HG03558 (cell line): ENCODE measurements at regions not wholly inside any gene's neighbourhood (a gene's known extent, or its start where the extent isn't known, plus 50 kb on each side); places are given as distances from the start of the nearest gene placed in this dataset.

Source experiments
- ATAC-seq: cut with Tn5 transposase; IDR thresholded peaks from one replicate; pipeline ENCODE4 v1.9.1; 2021; ENCODE audit warnings: moderate number of reproducible peaks; ENCODE audit not compliant: unreplicated experiment; ENCODE audit errors: extremely low read depth

DNA sequence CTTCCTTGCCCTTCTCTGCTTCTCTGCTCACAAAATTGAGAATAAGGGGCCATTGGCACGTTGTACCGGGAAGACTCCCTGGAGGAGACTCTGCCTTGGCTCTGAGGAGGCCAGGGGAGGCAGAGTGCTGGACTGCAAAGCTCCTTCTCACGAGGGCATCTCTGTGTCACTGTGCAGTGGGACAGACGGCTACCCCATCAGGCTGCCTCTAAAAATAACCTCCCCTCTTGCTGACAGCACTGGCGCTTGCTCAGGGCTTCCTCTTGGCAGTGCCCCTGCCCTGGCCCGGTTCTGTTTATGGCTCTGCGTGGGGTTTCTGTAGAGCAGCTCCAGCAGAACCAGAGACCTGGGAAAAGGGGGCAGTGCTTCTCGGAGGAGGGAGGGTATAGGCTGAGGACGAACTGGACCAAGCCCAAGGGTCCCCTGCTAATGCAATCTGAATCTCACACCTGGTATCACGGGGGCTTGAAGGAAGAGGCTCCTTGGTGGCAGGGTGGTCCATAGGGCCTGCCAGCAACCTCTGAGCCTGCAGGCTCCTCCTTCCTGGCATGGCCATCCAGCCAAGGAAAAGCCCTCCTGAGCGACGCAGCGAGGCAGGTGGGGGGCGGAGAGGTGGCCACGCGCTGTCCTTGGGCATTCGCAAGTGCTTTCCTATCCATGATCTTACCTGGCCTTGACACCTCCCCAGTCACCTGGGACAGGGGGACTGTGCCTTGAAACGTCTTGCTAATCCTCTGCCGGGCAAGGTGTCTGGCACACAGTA, 63.3 kb upstream of the TLE3 start:
- ATAC-seq: no peak

GRCh38 chr15:70160267-70160666, 62.5 kb upstream of the TLE3 start:
- no peak for ATAC-seq

- ATAC-seq: no peak
Observed at GRCh38 chr15:70159713-70160009, 61.9 kb upstream of the TLE3 start.

GRCh38 chr15:70159001-70159712, 61.4 kb upstream of the TLE3 start:
- ATAC-seq: no peak

- ATAC-seq: no peak
Observed at GRCh38 chr15:70158309-70159000, 60.7 kb upstream of the TLE3 start.

DNA sequence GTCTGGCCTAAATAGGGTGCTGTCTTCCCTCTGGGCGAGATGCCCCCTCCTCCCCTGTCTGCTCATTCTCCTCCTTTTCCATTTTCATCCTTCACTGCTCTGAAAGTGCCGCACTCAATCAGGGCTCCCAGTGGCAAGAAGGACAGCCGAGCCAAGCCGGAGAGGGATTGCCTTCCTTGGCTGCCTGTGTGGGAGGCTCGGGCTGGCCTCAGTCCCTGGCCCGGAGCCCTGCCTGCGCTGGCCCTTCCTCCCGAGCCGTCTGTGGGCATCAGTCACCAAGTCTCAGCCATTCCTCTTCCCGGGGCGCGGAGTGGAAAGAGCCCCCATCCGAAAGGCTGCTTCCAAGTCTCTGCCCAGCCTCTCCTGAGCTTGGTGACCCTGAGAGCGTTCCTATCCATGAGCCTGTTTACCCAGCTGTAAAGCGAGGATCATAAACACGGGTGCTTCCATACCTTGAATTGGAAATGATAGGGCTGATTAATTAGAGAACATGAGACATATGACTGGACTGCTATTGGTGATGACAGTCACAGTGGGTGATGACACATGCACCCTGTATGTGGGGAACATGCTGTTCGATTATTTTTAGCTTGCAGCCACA, 59.1 kb upstream of the TLE3 start:
- no peak for ATAC-seq

DNA sequence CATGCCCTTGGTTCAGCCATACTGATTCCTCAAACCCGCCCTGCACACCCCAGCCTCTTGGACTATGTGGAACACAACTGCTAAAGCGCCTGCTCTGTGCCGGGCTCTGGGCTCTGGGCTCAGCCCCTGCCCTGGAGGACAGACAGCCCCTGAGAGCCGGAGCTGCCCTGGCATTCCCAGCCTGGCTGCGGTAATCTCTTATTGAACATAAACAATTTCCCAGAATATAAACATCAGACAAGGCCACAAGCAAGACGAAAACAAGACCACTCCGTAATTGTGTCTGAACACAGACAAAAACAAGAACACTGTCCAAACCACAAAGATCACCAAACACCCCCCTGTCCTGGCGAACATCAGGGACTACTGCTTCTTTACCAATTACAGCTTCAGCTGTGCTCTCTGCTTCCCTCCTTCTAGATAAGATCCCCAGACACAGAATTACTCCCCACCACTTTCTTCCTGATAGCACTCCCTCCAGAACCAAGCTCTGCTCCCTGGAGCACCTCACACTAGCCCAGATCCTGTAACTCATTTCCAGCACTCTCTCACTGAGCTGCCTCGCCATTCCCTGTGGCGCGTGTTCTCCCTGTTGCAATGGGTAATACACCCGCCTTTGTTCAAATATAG, 57.1 kb upstream of the TLE3 start:
- no peak for ATAC-seq

DNA sequence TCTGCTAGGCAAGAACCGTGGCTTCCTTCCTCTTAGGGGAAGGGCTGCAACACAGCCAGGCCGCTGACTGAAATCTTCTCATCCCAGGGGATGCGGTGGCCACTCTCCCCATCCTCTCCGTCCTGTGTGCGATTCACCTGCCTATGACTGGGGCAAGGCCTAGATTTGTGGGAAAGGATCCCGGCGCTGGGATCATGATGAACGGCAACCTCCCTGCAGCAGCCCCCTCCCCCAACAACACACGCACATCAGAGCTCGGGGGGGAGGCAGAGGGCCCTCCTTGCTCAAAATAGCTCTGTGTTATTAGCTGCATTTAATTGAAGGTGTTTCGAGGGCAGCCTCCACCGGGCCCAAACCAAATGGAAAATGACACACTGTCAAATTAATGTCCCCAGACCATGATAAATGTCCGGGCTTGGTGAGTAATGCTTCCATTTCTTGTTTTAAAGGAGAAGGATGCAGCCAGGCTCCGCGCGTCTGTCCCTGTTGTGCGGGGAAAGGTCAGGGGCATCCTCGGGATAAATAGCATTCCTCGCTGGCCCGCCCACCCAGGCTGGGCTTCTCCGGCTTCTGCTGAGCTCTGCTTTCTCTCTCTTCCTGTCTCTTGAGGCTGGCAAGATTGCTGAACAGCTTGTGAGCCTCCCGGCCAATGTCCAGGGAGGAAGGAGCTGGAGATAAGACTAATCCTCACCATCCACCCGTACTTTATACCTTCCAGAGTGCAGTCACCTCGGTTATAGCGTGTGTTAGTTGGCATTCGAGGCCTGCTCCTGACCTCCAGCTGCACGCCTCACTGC, 56.4 kb upstream of the TLE3 start:
- ATAC-seq: no peak

GRCh38 chr15:70152070-70152480, 54.4 kb upstream of the TLE3 start:
- ATAC-seq: no peak

DNA sequence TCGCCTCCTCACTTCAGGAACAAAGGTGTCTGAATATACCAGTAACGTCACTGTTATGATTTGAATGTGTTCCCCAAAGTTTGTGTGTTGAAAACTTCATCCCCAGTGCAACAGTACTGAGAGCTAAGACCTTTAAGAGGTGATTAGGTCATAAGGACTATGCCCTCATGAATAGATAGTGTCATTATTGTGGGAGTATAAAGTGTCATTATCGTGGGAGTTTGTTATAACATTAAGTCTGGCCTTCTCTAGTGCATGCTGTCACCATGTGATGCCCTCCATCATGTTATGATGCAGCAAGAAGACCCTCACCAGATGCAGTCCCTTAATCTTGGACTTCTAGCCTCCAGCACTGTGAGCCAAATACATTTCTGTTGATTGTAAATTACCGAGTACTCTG, 53.7 kb upstream of the TLE3 start:
- ATAC-seq: no peak

GRCh38 chr15:70151003-70151402, 53.3 kb upstream of the TLE3 start:
- ATAC-seq: no peak

- ATAC-seq: no peak
Observed at GRCh38 chr15:70150405-70150747, 52.7 kb upstream of the TLE3 start.

DNA sequence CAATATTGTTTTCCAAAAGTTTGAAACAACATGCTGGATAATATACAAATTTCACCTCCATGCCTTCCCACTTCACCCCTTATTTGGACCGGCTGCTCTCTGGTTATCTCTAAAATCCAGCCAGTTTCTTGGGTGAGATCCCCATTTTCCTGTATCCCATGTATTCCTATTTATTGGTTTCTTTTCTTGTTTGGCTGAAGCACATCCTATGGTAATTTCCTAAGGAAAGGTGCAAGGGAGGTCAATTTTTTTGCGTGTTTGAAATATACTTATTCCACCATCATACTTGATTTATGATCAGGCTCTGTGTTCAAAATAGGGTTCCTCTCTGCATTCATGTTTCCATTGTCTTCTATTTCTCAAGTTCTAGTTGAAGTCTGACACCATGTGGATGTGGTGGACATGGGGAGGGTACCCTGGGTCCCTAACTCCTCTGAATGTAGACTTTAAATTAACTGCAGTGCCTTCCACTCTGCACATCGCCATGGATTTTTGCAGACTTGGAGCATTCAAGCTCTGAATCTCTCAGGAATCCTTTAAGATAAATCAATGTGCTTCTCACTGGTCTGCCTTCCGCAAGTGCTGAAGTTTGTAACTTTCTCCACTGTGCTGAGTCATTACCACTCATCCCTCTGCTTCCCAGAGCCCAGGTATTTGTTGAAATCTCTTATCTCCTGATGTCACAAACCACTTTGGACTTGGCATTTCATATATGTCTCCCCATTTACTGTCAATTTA, 52.1 kb upstream of the TLE3 start:
- ATAC-seq: no peak

DNA sequence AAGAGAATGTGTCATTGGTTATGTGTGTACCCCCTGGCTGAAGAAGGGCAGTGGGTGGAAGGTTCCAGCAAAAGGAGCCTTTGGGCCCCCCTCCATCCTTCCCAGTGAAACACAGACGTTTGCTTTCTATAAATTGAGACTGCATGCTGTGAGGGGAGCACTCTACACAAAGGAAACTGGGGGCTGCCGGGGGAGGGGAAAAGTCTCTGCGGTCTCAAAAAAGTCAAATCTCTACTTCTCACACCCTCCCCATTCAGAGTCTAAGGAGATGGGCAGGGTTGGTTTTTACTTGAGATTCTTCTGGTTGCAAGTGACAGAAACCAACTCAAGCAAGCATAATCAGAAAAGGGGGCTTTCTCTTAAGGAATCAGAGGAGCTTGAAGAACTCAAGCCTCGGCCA, 50.1 kb upstream of the TLE3 start:
- ATAC-seq: no peak
